ENCODE measurements at regions not wholly inside any gene's neighbourhood (a gene's known extent, or its start where the extent isn't known, plus 50 kb on each side); places are given as distances from the start of the nearest gene placed in this dataset.

- TF ChIP-seq CTCF (IDR thresholded peaks at IDR 0.05) (no peak), EZH2phosphoT487 (IDR thresholded peaks at IDR 0.05) (no peak), EZH2 (IDR thresholded peaks at IDR 0.05) (no peak)
Measured at GRCh38 chr5:8436924-8437323, 568.0 kb downstream of the MTRR start.
